Activated T-cell treated with anti-CD3 and anti-CD28 coated beads for 24 hours (primary cell): ENCODE measurements at regions not wholly inside any gene's neighbourhood (a gene's known extent, or its start where the extent isn't known, plus 50 kb on each side); places are given as distances from the start of the nearest gene placed in this dataset.

ENCODE experiments used
- DNase-seq: peaks from one replicate; pipeline ENCODE4 v3.0.0-alpha.2; 2020; ENCODE audit warnings: low read depth

GRCh38 chr2:144967961-144968360 is 448.0 kb upstream of the ZEB2 start:
- no peak for DNase-seq

GRCh38 chr2:144965172-144965571 is 445.3 kb upstream of the ZEB2 start:
- DNase-seq, result no peak

- no peak for DNase-seq
Observed at GRCh38 chr2:144963031-144963430, 443.1 kb upstream of the ZEB2 start.

GRCh38 chr2:144959416-144959815 is 439.5 kb upstream of the ZEB2 start:
- DNase-seq, result no peak

GRCh38 chr2:144950899-144951560 is 431.1 kb upstream of the ZEB2 start:
- no peak for DNase-seq

GRCh38 chr2:144948205-144948855 is 428.4 kb upstream of the ZEB2 start:
- no peak for DNase-seq

- no peak for DNase-seq
Observed at GRCh38 chr2:144947709-144948037, 427.8 kb upstream of the ZEB2 start.

- DNase-seq, result no peak
Observed at GRCh38 chr2:144946263-144946662, 426.3 kb upstream of the ZEB2 start.

- DNase-seq, result no peak
Observed at GRCh38 chr2:144944546-144945220, 424.8 kb upstream of the ZEB2 start.

- DNase-seq, result no peak
Observed at GRCh38 chr2:144943986-144944385, 424.1 kb upstream of the ZEB2 start.

GRCh38 chr2:144943293-144943941 is 423.5 kb upstream of the ZEB2 start:
- DNase-seq, result no peak

GRCh38 chr2:144942516-144943256 is 422.8 kb upstream of the ZEB2 start:
- no peak for DNase-seq

- DNase-seq, result no peak
Observed at GRCh38 chr2:144941743-144942488, 422.0 kb upstream of the ZEB2 start.

GRCh38 chr2:144939590-144939989 is 419.7 kb upstream of the ZEB2 start:
- DNase-seq, result no peak

GRCh38 chr2:144937910-144938709 is 418.2 kb upstream of the ZEB2 start:
- DNase-seq, result no peak

- no peak for DNase-seq
Observed at GRCh38 chr2:144937066-144937465, 417.1 kb upstream of the ZEB2 start.

GRCh38 chr2:144936442-144936841 is 416.5 kb upstream of the ZEB2 start:
- DNase-seq, result no peak

GRCh38 chr2:144935736-144936135 is 415.8 kb upstream of the ZEB2 start:
- no peak for DNase-seq

GRCh38 chr2:144935191-144935590 is 415.3 kb upstream of the ZEB2 start:
- DNase-seq, result no peak

- DNase-seq, result no peak
Observed at GRCh38 chr2:144931960-144932359, 412.0 kb upstream of the ZEB2 start.

- DNase-seq, result no peak
Observed at GRCh38 chr2:144931480-144931879, 411.6 kb upstream of the ZEB2 start.
